GM19023 (cell line): ENCODE measurements at regions not wholly inside any gene's neighbourhood (a gene's known extent, or its start where the extent isn't known, plus 50 kb on each side); places are given as distances from the start of the nearest gene placed in this dataset.
"Not testable (repeated sequence)": the region's sequence is repeated elsewhere in the genome, so short reads cannot be mapped to it uniquely, and the experiment has no call there.

Experiments used
- ATAC-seq: cut with Tn5 transposase; IDR thresholded peaks from one replicate; pipeline ENCODE4 v1.9.1; 2021; ENCODE audit warnings: mild to moderate bottlenecking, moderate library complexity; ENCODE audit not compliant: unreplicated experiment

- no peak for ATAC-seq
Measured at GRCh38 chr4:125794989-125795388, 480.2 kb downstream of the FAT4 start.

- no peak for ATAC-seq
Measured at GRCh38 chr4:125796138-125796537, 481.4 kb downstream of the FAT4 start.

GRCh38 chr4:125797621-125798020 is 482.9 kb downstream of the FAT4 start:
- not testable (repeated sequence) for ATAC-seq

- no peak for ATAC-seq
Measured at GRCh38 chr4:125801373-125801772, 486.6 kb downstream of the FAT4 start.

- no peak for ATAC-seq
Measured at GRCh38 chr4:125801924-125802323, 487.2 kb downstream of the FAT4 start.

- ATAC-seq = no peak
Measured at GRCh38 chr4:125808022-125808421, 493.3 kb downstream of the FAT4 start.

GRCh38 chr4:125808570-125808969 is 493.8 kb downstream of the FAT4 start:
- ATAC-seq = no peak

- no peak for ATAC-seq
Measured at GRCh38 chr4:125811892-125812291, 497.1 kb downstream of the FAT4 start.

- ATAC-seq = no peak
Measured at GRCh38 chr4:125826801-125827695, 512.3 kb downstream of the FAT4 start.

- no peak for ATAC-seq
Measured at GRCh38 chr4:125827696-125828052, 512.9 kb downstream of the FAT4 start.

GRCh38 chr4:125828346-125828745 is 513.6 kb downstream of the FAT4 start:
- no peak for ATAC-seq

GRCh38 chr4:125832161-125832560 is 517.4 kb downstream of the FAT4 start:
- no peak for ATAC-seq

- no peak for ATAC-seq
Measured at GRCh38 chr4:125836597-125837195, 521.9 kb downstream of the FAT4 start.

GRCh38 chr4:125837493-125838201 is 522.9 kb downstream of the FAT4 start:
- no peak for ATAC-seq

GRCh38 chr4:125838202-125838601 is 523.4 kb downstream of the FAT4 start:
- ATAC-seq = no peak

GRCh38 chr4:125838924-125839323 is 524.2 kb downstream of the FAT4 start:
- no peak for ATAC-seq

- no peak for ATAC-seq
Measured at GRCh38 chr4:125843947-125844346, 529.2 kb downstream of the FAT4 start.

GRCh38 chr4:125847518-125847917 is 532.8 kb downstream of the FAT4 start:
- no peak for ATAC-seq

- ATAC-seq = no peak
Measured at GRCh38 chr4:125849869-125850268, 535.1 kb downstream of the FAT4 start.

- ATAC-seq = no peak
Measured at GRCh38 chr4:125891597-125892258, 577.0 kb downstream of the FAT4 start.

- no peak for ATAC-seq
Measured at GRCh38 chr4:125904802-125905201, 590.0 kb downstream of the FAT4 start.
